Esophagus squamous epithelium (tissue), 4 donors: ENCODE measurements at regions not wholly inside any gene's neighbourhood (a gene's known extent, or its start where the extent isn't known, plus 50 kb on each side); places are given as distances from the start of the nearest gene placed in this dataset.

Source experiments
- CTCF ChIP-seq, 6 experiments: fragments of 450-650 bp in 4 of 6; fragments of 200-600 bp in 2 of 6; sonication (generic) in 2 of 6; IDR thresholded peaks; one replicate each; pipeline ENCODE4 v1.5.1; 2016 to 2019; ENCODE audit warnings: antibody characterized with exemption in 6 of 6, mild to moderate bottlenecking in 4 of 6, moderate library complexity in 4 of 6
- POLR2A ChIP-seq, 4 donors: fragments of 450-650 bp; IDR thresholded peaks; one replicate each; pipeline ENCODE4 v1.6.1; 2017; ENCODE audit warnings: antibody characterized with exemption in 4 of 4, mild to moderate bottlenecking in 4 of 4, moderate library complexity in 3 of 4

GRCh38 chr18:78526275-78526674, 453.3 kb upstream of the SALL3 start:
- TF ChIP-seq CTCF (IDR thresholded peaks at IDR 0.05) = no peak
- no peak for TF ChIP-seq POLR2A (IDR thresholded peaks at IDR 0.05)
